OCI-LY1 (cell line): ENCODE measurements at regions not wholly inside any gene's neighbourhood (a gene's known extent, or its start where the extent isn't known, plus 50 kb on each side); places are given as distances from the start of the nearest gene placed in this dataset.
"Not testable (repeated sequence)": the region's sequence is repeated elsewhere in the genome, so short reads cannot be mapped to it uniquely, and the experiment has no call there.

ENCODE experiments used
- H2AFZ ChIP-seq: fragments of 200-600 bp; sonication (generic), shearing (Covaris generic); 2 replicates; pipeline ENCODE4 v1.6.0; 2014; ENCODE audit warnings: antibody characterized with exemption, mild to moderate bottlenecking, low read length
- H3F3A ChIP-seq: fragments of 200-600 bp; sonication (generic), shearing (Covaris generic); 2 replicates; pipeline ENCODE4 v1.6.0; 2014; ENCODE audit warnings: mild to moderate bottlenecking, antibody characterized with exemption, low read length, moderate library complexity; ENCODE audit not compliant: insufficient read depth
- H3K27ac ChIP-seq: fragments of 200-600 bp; sonication (generic); 2 replicates; pipeline ENCODE4 v1.5.1; 2014; ENCODE audit warnings: low read length, mixed run types, mild to moderate bottlenecking, low read depth; ENCODE audit not compliant: poor library complexity, severe bottlenecking
- H3K27me3 ChIP-seq: fragments of 200-600 bp; sonication (generic); 2 replicates; pipeline ENCODE4 v1.6.0; 2014; ENCODE audit warnings: antibody characterized with exemption, mild to moderate bottlenecking, low read length, moderate library complexity; ENCODE audit not compliant: insufficient read depth
- H3K36me3 ChIP-seq: fragments of 200-600 bp; sonication (generic); 2 replicates; pipeline ENCODE4 v1.6.1; 2014; ENCODE audit warnings: mild to moderate bottlenecking, antibody characterized with exemption, low read length, moderate library complexity, mixed read lengths; ENCODE audit not compliant: insufficient read depth
- H3K4me1 ChIP-seq: fragments of 200-600 bp; sonication (generic); 2 replicates; pipeline ENCODE4 v1.5.1; 2014; ENCODE audit warnings: mild to moderate bottlenecking, low read length, moderate library complexity; ENCODE audit not compliant: insufficient read depth, severe bottlenecking
- H3K4me2 ChIP-seq: fragments of 200-600 bp; sonication (generic), shearing (Covaris generic); 2 replicates; pipeline ENCODE4 v1.6.1; 2014; ENCODE audit warnings: low read length
- H3K4me3 ChIP-seq: fragments of 200-600 bp; sonication (generic); 2 replicates; pipeline ENCODE4 v1.5.1; 2014; ENCODE audit warnings: low read length, low read depth, mild to moderate bottlenecking, mixed read lengths; ENCODE audit not compliant: poor library complexity, severe bottlenecking
- H3K79me2 ChIP-seq: fragments of 200-600 bp; shearing (Covaris generic); 2 replicates; pipeline ENCODE4 v1.6.1; 2016; ENCODE audit warnings: mixed run types, low read length, mixed read lengths; ENCODE audit not compliant: insufficient read depth
- H3K9ac ChIP-seq: fragments of 200-600 bp; sonication (generic), shearing (Covaris generic); 2 replicates; pipeline ENCODE4 v1.6.1; 2014; ENCODE audit warnings: mild to moderate bottlenecking, low read length, mixed read lengths
- H3K9me2 ChIP-seq: fragments of 200-600 bp; sonication (generic), shearing (Covaris generic); 2 replicates; pipeline ENCODE4 v1.6.1; 2014; ENCODE audit warnings: low read depth, mild to moderate bottlenecking, low read length, mixed read lengths
- H3K9me3 ChIP-seq: fragments of 200-600 bp; shearing (Covaris generic); 2 replicates; pipeline ENCODE4 v1.6.1; 2014; ENCODE audit warnings: low read length, mixed read lengths
- H4K20me1 ChIP-seq: fragments of 200-600 bp; sonication (generic), shearing (Covaris generic); 2 replicates; pipeline ENCODE4 v1.6.0; 2016; ENCODE audit warnings: mild to moderate bottlenecking, low read length; ENCODE audit not compliant: insufficient read depth
- CTCF ChIP-seq: fragments of 200-600 bp; sonication (generic), shearing (Covaris generic); IDR thresholded peaks from 2 replicates; pipeline ENCODE4 v1.5.1; 2017; ENCODE audit warnings: mild to moderate bottlenecking, antibody characterized with exemption, low read length, moderate library complexity, mixed read lengths
- EZH2 ChIP-seq: fragments of 200-600 bp; sonication (generic), shearing (Covaris generic); IDR thresholded peaks from 2 replicates; pipeline ENCODE4 v1.8.0; 2017; ENCODE audit warnings: borderline replicate concordance, mixed run types, mild to moderate bottlenecking, antibody characterized with exemption, low read length, moderate library complexity, mixed read lengths

GRCh38 chr4:174183259-174183658 lies 100.2 kb downstream of the FBXO8 start:
- TF ChIP-seq CTCF = no peak
- TF ChIP-seq EZH2 = no peak
- Histone ChIP-seq H3K4me2 (no peak overlapping the region), H3K9me3 (no peaks in the 10 kb centered on the region), H3K4me1 (no peaks in the 10 kb centered on the region), H3K36me3 (no peaks in the 10 kb centered on the region), H3K27ac (no peak overlapping the region), H3F3A (no peaks in the 10 kb centered on the region), H3K9ac (no peak overlapping the region), H3K4me3 (no peak overlapping the region), H3K79me2 (no peaks in the 10 kb centered on the region), H3K27me3 (no peaks in the 10 kb centered on the region), H4K20me1 (no peaks in the 10 kb centered on the region), H3K9me2 (no peaks in the 10 kb centered on the region), H2AFZ (no peak overlapping the region)

- no peaks in the 10 kb centered on the region for H4K20me1 ChIP-seq
- H3K27me3 ChIP-seq = no peaks in the 10 kb centered on the region
- H2AFZ ChIP-seq = no peak overlapping the region
- H3K36me3 ChIP-seq = no peaks in the 10 kb centered on the region
- H3K4me2 ChIP-seq = no peak overlapping the region
- H3K79me2 ChIP-seq = no peaks in the 10 kb centered on the region
- H3K9ac ChIP-seq = no peak overlapping the region
- TF ChIP-seq CTCF (no peak), EZH2 (no peak)
- H3K4me3 ChIP-seq = no peak overlapping the region
- H3K9me3 ChIP-seq = no peaks in the 10 kb centered on the region
- no peaks in the 10 kb centered on the region for H3F3A ChIP-seq
- H3K4me1 ChIP-seq = no peaks in the 10 kb centered on the region
- H3K27ac ChIP-seq = no peak overlapping the region
- no peaks in the 10 kb centered on the region for H3K9me2 ChIP-seq
These were observed 101.6 kb downstream of the FBXO8 start for GRCh38 chr4:174181827-174182226.

- TF ChIP-seq CTCF (no peak), EZH2 (no peak)
- Histone ChIP-seq H4K20me1 (no peaks in the 10 kb centered on the region), H3K4me3 (no peak overlapping the region), H3K9ac (no peak overlapping the region), H3K27me3 (no peaks in the 10 kb centered on the region), H3K9me2 (no peaks in the 10 kb centered on the region), H3F3A (no peaks in the 10 kb centered on the region), H3K9me3 (no peaks in the 10 kb centered on the region), H3K4me1 (no peaks in the 10 kb centered on the region), H3K27ac (no peak overlapping the region), H3K4me2 (no peak overlapping the region), H3K79me2 (no peaks in the 10 kb centered on the region), H3K36me3 (no peaks in the 10 kb centered on the region), H2AFZ (no peak overlapping the region)
These were observed 105.9 kb downstream of the FBXO8 start for GRCh38 chr4:174177536-174177935.

GRCh38 chr4:174175836-174176235 lies 107.6 kb downstream of the FBXO8 start:
- H4K20me1 ChIP-seq, H3K9ac ChIP-seq, H3K4me2 ChIP-seq, H3K9me2 ChIP-seq, H3K9me3 ChIP-seq, H3F3A ChIP-seq, H3K27me3 ChIP-seq, H3K36me3 ChIP-seq, H2AFZ ChIP-seq, H3K79me2 ChIP-seq, H3K4me3 ChIP-seq, H3K4me1 ChIP-seq, H3K27ac ChIP-seq: not testable (repeated sequence)
